ENCODE measurements at regions not wholly inside any gene's neighbourhood (a gene's known extent, or its start where the extent isn't known, plus 50 kb on each side); places are given as distances from the start of the nearest gene placed in this dataset.

- TF ChIP-seq CEBPB (IDR thresholded peaks at IDR 0.05) (no peak), MAX (IDR thresholded peaks at IDR 0.05) (no peak), EP300 (IDR thresholded peaks at IDR 0.05; ENCODE audit: borderline replicate concordance) (no peak), TEAD4 (IDR thresholded peaks at IDR 0.05) (no peak), TAF1 (IDR thresholded peaks at IDR 0.05; ENCODE audit: low read depth) (no peak), FOXM1 (IDR thresholded peaks at IDR 0.05; ENCODE audit: borderline replicate concordance, low read depth) (no peak)
These were observed 2097.0 kb downstream of the PCDH9 start for GRCh38 chr13:65133094-65133493.
